ENCODE measurements at regions not wholly inside any gene's neighbourhood (a gene's known extent, or its start where the extent isn't known, plus 50 kb on each side); places are given as distances from the start of the nearest gene placed in this dataset.

DNA sequence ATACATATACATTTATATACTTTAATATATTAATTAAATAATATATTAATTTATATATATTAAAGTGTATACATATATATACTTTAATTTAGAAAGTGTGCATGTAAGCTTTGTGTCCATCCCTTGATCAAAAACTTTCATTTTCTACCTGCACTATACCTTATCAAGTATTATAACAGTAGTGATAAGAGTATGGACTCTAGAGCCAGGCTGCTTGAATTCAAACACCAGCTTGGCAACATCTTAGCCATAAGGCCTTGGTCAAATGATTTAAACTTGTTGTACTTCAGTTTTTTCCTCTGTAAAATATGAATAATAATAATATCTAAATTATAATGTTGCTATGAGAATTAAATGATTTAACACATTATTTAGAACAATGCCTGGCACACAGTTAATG, 327.6 kb upstream of the NECTIN3 start:
- no peak for DNase-seq (ENCODE audit: low read depth in 2 of 2)

DNA sequence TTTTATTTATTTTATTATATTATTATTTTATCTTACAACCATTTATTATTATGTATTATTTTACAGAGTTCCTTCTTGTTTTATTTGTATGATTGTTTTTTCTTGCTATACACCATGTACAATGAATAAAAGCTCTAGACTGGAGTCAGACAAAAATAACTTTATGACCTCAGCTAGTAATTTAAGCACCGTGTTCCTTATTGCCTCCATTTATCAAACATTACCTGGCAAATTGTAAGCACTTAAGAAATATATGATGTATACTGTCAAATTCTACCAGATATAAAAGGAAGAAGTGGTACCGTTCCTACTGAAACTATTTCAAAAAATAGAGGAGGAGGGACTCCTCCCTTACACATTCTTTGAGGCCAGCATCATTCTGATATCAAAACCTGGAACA, 326.9 kb upstream of the NECTIN3 start:
- no peak for DNase-seq (ENCODE audit: low read depth in 2 of 2)

DNA sequence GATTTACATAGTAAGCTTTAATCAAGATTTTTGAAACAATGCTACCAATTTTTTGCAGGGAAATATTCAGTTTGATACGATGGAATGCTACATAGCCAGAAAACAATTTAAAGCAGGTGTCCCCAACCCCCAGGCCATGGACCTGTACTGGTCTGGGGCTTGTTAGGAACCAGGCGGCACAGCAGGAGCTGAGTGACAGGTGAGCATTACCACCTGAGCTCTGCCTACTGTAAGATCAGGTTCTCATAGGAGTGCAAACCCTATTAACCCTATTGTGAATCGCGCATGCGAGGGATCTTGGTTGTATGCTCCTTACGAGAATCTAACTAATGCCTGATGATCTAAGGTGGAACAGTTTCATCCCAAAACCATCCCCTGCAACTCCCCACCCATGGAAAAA, 322.6 kb upstream of the NECTIN3 start:
- no peak for DNase-seq (ENCODE audit: low read depth in 2 of 2)

DNA sequence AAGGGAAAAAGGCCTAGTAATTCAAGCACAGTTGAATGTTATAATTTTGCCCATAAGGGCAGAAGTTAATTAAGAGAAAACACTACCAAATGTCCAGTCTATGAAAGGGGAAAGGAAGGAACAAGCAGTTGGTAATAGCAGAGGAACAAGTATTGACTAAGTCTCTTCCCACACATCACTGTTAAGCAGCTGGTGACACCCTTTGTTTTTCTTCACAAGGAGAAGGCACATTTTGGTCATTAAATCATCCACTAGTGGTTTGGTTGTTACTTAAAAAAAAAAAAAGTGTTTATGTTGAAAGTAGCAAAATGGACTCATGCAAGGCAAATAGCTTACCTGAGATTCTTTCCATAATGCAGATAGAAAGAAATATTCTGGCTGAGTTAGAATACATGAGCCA, 321.4 kb upstream of the NECTIN3 start:
- DNase-seq (ENCODE audit: low read depth in 2 of 2) = no peak

DNA sequence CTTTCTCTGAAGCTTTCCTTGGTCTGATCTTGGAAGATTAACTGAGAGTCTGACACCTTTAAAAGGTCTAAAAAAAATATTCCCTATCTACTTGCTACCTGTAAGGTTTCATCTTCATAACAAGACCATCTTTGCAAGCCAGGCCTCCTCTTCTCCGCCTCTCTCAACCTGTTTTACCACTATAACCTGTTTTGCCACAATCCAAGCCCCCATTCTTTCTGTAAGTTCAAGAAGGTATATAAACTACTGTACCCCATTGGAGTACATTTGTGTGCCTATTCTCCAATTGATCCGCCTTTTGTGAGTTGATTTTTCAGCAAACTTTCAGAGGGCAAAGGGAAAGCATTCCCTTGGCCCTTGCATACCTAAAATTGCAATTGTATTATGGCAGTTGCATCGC, 319.3 kb upstream of the NECTIN3 start:
- no peak for DNase-seq (ENCODE audit: low read depth in 2 of 2)

DNA sequence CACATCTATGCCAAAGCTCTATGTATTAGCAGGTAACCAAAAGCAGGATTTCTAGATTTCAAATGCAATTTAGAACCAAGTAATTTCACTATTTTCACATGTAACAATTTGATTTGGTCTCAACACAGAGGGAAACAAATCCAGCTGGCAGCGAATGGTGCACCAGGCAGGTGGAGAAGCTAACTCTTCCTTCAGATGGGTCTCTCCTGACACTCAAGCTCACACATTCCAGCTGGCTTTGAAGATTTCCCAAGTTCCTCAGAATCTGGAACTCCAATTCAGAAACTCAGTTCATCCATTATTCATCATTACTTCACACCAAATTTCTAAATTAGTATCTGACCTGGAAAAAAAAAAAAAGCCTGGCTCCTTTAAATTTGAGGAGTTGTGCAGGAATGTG, 318.1 kb upstream of the NECTIN3 start:
- no peak for DNase-seq (ENCODE audit: low read depth in 2 of 2)

DNA sequence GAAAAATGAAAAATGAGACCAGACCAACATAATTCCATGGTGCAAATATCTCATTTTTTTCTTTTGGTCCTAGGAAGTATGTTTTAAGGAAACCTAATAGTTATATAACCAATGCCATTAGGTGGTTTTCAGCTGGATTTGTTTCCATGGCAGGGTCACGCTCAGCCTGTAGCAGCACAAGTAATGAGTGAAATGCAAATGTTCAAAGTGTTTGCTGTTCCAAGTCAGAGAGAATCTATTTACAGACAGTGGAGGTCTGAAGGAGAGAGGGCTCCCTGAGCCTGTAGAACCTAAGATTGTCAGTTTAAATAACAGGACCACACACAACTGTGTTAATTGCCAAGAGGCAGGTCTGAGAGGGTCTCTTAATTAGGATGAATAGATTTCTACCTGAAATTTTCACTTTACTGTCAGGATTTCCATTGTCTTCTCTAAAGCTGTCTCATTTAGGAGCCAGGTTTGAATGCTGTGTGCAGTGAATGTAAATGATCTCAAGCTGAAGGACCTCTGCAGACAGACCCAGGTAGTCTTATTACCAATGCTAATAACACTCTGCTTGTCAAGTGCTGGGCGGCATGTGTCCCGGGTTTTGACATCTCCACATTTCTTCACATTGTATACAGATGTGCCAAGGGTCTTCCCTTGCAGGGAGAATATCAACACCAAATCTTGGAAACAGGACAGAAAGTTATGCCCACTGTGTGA, 317.3 kb upstream of the NECTIN3 start:
- DNase-seq (ENCODE audit: low read depth in 2 of 2) = no peak

DNA sequence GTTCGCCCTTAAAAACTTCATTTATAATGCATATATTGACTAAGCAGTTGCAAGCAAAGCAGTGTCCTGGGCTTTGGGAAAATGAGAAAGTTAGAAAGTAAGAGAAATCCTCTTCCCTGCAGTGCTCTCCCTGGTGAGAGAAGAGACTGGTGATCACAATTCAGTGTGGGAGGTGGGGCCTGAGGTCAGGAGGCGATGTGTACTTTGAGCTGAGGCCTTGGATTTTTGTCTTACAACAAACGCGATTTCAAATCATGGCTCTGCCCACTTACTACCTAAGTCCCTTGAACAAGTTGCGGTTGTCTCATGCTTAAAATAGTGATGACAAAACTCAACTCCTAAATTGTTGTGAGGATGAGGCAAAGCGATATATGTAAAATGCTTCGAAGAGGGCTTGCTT, 316.3 kb upstream of the NECTIN3 start:
- DNase-seq (ENCODE audit: low read depth in 2 of 2) = no peak

DNA sequence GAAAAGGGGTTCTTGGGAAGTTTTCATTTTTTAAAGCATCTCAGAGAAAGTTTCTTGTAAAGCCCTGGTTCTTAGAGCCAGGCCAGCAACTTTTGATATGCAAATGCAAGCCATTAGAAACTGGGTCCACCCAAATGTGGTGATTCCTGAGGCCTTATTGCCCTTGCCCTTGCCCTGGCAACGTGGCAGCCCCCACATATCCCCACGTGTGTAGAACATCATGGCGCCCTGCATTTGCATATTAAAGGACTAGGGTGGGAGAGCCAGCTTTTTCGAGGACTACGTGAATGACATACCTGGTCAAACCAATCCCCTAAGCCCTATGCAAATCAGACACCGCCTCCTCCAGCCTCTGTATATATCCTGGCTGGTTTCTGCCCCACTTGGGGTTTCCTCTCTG, 314.9 kb upstream of the NECTIN3 start:
- no peak for DNase-seq (ENCODE audit: low read depth in 2 of 2)

DNA sequence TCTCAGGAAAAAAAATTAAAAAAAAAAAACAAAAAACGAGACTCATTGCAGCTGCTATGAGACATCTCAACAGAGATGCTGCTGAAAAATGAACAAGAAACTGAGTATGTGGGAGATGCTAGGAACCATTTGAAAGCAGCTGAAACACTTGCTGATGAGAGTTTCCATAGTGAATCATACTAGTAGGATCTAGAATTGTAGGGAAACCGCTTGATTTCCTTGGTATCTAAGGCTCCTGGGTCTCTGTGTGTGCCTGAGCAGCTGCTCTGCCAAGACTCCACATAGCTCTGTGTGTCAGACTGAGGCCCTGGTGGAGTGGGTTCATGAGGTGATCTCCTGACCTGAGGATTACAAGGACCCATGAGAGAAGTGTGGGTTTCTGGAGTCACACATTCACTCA, 313.4 kb upstream of the NECTIN3 start:
- DNase-seq (ENCODE audit: low read depth in 2 of 2) = no peak

DNA sequence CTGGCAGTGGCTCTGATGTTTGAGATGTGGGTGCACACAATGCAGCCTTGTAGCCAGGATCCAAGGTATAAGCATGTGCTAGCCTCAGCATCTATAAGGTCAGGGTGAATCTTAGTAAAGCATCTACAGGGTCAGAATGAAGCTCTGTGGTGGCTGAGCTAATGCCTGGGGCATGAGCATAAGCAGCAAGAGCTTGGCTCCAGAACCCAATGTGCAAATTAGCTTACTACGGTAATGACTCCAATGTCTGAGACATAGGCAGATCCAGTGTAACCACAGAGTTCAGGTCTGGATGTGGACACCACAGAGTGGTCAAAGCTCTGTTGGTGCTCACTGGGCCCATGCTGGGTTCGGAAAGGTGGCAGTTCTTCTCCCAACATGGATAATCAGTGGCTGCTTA, 304.5 kb upstream of the NECTIN3 start:
- DNase-seq (ENCODE audit: low read depth in 2 of 2) = no peak

DNA sequence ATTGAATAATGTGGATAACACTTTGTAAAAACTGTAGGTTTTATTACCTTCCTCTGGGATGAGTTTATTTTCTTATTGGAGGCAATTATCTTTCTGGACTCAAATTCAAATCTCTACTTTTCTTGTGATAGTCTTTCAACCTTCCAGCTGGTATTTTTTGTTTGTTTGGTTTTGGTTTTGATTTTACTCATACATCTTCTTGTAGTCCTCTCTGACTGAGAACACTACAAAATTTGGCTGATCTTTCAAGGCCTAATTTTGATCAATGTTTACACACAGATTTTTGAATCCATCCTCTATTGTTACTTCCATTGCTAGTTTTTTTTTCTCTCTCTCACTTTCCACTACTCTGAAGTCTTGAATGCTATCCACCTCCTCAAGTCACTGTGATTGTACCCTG, 303.8 kb upstream of the NECTIN3 start:
- DNase-seq (ENCODE audit: low read depth in 2 of 2) = no peak

DNA sequence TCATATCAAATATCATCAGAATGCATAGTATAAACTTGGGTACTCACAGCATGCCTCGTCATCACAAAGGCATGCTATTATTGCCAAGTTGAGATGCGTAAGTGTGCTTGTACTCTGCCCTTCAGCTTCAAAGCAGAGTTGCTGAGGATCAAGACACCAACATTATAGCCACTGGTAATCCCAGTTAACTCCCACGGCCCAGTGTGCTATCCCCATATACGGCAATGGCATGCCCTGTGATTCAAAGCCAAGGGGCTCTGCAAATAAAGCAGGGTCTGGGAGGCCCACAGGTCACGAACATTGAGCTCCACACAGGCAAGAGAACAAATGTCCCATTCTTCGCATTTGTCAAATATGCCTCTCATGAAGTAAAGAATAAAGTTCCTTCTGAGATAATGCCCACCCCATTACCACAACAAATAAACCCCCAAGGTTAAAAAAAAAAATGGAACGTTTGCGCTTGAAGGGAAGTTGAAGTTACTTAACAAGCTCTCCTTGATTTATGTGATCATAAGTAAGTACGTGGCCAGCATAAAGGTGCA, 298.1 kb upstream of the NECTIN3 start:
- DNase-seq (ENCODE audit: low read depth in 2 of 2) = no peak

DNA sequence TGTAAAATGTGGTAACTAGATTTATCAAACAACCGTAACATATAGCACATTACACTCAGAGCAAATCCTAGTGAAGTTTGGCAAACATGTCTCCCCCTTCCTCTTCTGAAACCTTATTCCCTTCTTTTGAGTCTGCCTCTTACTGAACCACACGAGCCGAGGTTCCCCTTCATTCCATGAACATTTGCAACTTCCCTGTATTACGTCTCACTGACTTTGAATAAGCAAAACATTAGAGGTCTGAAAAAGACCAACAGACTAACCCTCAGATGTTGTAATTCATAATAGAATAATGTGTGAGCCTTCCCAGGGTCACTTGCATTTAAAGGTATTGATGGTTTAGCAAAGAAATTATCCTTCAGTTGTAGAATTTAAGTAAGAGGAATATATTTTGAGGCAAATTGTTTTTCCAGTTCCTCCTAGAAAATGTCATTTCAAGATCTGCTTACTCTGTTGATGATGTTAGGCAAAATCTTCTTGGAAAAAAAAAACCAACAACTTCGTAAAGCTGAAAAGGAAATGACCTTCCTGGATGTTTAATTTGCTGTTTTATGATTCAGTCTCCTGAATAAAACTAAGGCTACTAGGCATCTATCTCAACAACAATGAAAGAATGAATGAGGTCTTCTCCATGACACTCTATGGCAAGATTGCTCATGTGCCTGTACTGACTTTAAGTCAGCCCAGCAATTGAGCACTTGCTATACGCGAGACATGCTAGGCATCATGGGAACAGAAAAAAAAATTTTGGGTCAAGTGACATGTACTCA, 296.9 kb upstream of the NECTIN3 start:
- no peak for DNase-seq (ENCODE audit: low read depth in 2 of 2)

DNA sequence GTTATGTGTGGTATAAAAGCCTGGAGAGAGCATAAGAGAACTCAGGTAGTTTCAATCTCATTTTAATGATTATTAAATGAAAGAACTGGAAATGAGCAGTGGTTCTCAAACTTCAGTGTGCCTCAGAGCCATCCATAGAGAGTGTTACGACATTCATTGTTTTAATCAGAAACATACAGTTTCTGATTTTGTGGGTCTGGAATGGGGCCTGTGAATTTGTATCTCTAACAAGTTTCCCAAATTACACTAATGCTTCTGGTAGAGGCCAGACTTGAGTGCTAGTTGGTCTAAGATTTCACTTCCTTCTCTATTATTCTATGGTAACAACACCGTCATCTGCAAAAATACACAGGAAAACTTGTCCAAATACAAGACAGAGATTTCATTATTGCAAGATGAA, 292.0 kb upstream of the NECTIN3 start:
- no peak for DNase-seq (ENCODE audit: low read depth in 2 of 2)

DNA sequence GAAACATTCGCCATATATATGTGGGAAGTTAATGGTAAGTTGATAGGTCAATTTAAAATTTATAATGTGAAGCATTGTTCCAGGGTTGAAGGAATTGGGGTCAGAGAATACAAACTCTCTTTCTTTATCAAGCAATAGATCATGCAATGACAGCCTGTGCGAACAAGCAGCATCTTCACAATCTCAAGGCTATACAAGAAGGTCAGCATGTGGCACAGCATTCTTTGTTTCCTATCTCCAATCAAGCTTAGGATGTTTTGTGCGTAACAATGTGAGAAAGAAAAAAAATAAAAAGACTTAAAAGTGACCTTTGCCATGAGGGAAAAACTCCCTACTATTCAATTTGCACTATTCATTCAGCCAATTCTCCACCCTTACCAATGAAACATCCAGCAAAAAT, 288.1 kb upstream of the NECTIN3 start:
- DNase-seq (ENCODE audit: low read depth in 2 of 2) = no peak

DNA sequence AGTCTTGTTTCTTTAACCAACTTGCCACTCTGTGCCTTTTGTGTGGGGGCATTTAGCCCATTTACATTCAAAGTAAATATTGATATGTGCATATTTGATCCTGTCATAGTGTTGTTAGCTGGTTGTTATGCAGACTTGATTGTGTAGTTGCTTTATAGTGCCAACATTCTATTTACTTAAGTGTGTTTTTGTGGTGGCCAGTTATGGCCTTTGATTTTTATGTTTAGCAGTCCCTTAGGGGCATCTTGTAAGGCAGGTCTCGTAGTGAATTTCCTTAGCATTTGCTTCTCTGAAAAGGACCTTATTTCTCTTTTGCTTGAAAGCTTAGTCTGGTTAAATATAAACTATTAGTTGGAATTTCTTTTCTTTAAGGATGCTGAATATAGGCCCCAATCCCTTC, 282.8 kb upstream of the NECTIN3 start:
- DNase-seq (ENCODE audit: low read depth in 2 of 2) = no peak

DNA sequence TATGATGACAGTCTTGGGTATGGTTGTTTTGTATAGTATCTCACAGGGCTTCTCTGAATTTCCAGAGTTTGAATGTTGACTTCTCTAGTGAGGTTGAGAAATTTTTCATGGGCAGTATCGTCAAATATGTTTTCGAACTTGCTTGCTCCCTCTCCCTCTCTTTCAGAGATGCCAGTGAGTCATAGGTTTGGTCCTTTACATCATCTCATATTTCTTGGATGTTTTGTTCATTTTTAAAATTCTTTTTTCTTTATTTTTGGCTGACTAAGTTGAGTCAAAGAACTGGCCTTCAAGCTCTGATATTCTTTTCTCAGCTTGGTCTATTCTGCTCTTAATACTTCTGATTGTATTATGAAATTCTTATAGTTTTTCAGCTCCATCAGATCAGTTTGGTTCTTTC, 282.3 kb upstream of the NECTIN3 start:
- no peak for DNase-seq (ENCODE audit: low read depth in 2 of 2)

DNA sequence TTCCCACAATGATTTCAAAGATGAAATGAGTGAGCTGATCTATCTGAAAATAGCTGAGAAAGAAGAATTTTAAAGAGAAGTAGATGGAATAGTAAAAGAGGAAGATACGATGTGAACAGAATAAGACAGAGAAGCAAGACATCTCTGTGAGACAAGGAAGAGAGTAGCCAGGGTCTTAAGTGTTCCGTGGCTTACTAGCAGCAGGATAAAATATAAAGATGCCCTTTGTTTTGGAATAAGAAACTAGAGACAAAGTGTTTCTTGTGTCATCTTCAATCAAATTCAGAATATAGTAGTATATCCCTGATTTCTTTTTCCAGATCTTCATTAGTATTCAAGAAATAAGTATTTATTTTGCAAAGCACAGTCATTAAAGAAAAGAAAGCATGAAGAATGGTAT, 281.0 kb upstream of the NECTIN3 start:
- DNase-seq (ENCODE audit: low read depth in 2 of 2) = no peak

DNA sequence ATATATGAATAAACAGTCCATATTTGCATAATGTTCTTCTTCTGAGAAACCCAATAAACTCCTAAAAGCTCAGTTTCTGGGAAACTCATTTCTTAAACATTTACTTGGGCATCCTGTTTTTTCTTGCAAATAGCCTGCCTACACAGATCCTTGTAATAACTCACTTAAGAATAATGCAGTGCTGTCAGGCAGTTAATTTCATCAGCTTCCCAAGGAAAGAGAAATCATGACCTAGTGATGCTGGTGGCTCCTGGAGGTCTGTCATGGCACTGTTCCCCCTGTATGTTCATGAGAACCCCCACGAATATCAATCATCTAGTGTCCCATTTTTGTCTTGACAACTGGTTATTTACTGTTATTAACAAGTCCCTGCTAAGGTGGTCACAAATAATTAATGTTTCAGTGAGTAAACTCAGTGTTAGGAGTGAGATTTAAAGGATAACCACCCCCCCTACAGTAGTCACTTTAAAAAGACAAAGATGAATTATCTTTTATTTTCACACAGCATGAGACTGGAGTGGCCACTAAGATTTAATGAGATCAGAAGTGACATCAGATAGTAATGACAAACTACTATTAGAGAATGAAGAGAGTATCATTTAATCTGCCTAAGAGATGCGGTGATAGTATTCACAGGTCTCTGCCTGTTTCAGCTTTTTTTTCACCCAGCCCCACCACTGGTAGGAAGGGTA, 279.5 kb upstream of the NECTIN3 start:
- DNase-seq (ENCODE audit: low read depth in 2 of 2) = no peak

DNA sequence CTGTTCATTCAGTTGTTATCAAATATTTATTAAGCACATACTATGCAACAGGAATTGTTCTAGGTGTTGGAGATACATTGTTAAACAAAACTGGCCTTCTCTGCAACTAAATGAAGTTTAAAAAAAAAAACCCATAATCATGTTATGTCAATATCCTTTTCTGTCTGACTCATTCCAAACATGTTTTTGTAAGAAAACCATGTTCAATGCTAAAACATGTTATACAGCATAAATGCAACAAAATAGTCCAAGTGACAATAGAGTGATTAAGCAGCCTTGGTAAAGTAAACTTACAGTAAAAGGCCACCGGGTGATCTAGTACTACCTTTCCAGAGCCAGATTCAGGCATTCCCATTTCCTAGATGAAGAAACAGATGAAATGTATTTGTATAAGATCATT, 278.0 kb upstream of the NECTIN3 start:
- DNase-seq (ENCODE audit: low read depth in 2 of 2) = no peak

DNA sequence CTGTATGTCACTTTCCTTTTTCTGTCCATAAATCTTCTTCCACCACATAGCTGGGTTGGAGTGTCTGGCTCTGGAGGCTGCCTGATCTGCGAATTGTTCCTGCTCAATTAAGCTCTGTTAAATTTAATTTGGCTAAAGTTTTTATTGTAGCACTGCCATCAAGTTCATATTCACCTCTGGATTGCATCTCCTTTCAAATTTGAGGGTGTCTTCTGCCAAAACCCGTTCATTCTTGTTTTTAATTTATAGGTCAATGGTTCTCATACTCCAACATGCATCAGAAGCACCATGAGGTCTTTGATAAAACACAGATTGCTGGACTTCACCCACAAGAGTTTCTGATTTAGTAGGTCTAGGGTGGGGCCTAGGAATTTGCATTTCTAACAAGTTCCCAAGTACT, 276.5 kb upstream of the NECTIN3 start:
- DNase-seq (ENCODE audit: low read depth in 2 of 2) = no peak

DNA sequence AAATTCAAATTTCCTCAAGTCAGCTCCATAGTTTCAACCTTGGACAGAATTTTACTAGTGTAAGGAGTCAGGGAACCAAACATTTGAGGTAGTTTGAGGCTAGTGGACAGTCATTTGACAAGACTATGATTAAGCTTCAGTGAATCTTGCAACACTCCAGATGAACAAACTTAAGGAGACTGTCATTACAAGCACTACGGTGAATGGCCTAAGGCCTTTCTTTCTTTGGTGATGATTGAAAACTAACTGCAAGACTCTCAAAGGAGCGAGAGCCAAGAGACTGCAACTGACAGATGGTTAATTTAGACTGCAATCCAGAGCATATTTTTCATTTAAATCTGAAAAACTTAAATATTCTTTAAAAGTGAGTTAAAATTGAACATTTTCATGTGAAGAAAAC, 272.3 kb upstream of the NECTIN3 start:
- DNase-seq (ENCODE audit: low read depth in 2 of 2) = no peak

Measured in stimulated activated CD8-positive, alpha-beta memory T cell treated with anti-CD3 and anti-CD28 coated beads, Interleukin-15, amount 100 ng/mL, for 4 hours (primary cell).